Mucosa of descending colon (tissue), 3 donors: ENCODE measurements at regions not wholly inside any gene's neighbourhood (a gene's known extent, or its start where the extent isn't known, plus 50 kb on each side); places are given as distances from the start of the nearest gene placed in this dataset.
A peak's percentile ranks its signal among the peaks of the same experiment; 100 is the strongest.

Source experiments
- ATAC-seq: fragments of 200-7000 bp; cut with Tn5 transposase; one replicate; pipeline ENCODE4 v1.9.1; 2020; ENCODE audit warnings: mild to moderate bottlenecking, moderate library complexity
- DNase-seq, 3 donors: peaks; one replicate each; pipeline ENCODE4 v3.0.0-alpha.2; 2020
- H3K36me3 ChIP-seq: fragments of 200-600 bp; one replicate; pipeline ENCODE4 v1.8.0; 2021; ENCODE audit warnings: low read depth, mild to moderate bottlenecking
- H3K4me1 ChIP-seq: fragments of 200-600 bp; one replicate; pipeline ENCODE4 v1.8.0; 2021; ENCODE audit warnings: low read depth, mild to moderate bottlenecking
- H3K4me3 ChIP-seq: fragments of 200-600 bp; one replicate; pipeline ENCODE4 v1.8.0; 2021; ENCODE audit warnings: mild to moderate bottlenecking
- H3K9me3 ChIP-seq: fragments of 200-600 bp; one replicate; pipeline ENCODE4 v1.8.0; 2021; ENCODE audit warnings: mild to moderate bottlenecking
- intact Hi-C, 2 donors: fragments of 100-400 bp; cut with DNase I in 1 of 2; cut with micrococcal nuclease in 1 of 2; formaldehyde crosslinking; loops; one replicate each; pipeline versions ENCODE4 v1.11.0 to v1.11.1; 2022; cut with DNase I, micrococcal nuclease
- TF ChIP-seq, protein P1 (sequence below): fragments of 200-600 bp; IDR thresholded peaks from one replicate; pipeline ENCODE4 v1.8.0; 2022; ENCODE audit warnings: antibody characterized with exemption, mild to moderate bottlenecking
- donor health status: DM: no; HTN: no; CAD: no; lungs with moderate emphysema.
- donor health status: DM: no; HTN: no; CAD: no.
- donor health status: DM: no; HTN: yes; CAD: no.

DNA sequence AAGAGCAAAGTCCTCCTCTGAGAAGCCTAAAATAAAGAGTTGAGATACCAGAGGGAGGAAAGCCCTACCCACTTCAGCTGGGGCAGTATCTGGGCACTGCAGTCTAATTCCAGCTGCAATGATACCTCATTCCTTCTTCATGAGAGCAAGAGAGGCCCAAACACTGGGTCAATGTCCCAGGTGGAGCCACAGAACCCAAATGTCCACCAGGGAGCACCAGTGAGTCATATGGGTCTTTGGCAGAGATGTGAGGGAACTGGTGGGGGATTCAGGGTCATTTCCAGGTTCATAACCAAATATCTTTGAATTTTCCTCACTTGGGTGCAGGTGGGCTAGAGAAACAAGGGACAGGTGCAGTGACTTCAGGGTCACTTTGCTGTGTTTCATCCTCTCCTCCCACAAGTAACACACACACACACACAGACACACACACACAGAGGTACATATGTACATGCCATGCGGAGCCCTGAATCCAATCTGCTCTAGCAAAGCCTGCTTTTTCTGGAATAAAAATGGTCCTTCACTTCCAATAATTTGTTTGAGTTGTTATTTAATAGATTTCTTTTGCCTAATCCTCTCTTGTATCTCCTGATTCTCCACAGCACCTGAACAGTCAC, 585.4 kb downstream of the SOX6 start:
- H3K9me3 ChIP-seq, result no peaks in the 10 kb centered on the region
- peak; percentile 21 for ATAC-seq
- TF ChIP-seq, protein P1, sequence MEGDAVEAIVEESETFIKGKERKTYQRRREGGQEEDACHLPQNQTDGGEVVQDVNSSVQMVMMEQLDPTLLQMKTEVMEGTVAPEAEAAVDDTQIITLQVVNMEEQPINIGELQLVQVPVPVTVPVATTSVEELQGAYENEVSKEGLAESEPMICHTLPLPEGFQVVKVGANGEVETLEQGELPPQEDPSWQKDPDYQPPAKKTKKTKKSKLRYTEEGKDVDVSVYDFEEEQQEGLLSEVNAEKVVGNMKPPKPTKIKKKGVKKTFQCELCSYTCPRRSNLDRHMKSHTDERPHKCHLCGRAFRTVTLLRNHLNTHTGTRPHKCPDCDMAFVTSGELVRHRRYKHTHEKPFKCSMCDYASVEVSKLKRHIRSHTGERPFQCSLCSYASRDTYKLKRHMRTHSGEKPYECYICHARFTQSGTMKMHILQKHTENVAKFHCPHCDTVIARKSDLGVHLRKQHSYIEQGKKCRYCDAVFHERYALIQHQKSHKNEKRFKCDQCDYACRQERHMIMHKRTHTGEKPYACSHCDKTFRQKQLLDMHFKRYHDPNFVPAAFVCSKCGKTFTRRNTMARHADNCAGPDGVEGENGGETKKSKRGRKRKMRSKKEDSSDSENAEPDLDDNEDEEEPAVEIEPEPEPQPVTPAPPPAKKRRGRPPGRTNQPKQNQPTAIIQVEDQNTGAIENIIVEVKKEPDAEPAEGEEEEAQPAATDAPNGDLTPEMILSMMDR, result no peak
- H3K4me1 ChIP-seq, result peaks cover 3% of the 10 kb centered on the region
- peak in 2 of 3 donors; percentile 53 to 80 for DNase-seq
- no peak overlapping the region for H3K4me3 ChIP-seq
- H3K36me3 ChIP-seq, result no peaks in the 10 kb centered on the region
- intact Hi-C loops, result no loop called here

DNA sequence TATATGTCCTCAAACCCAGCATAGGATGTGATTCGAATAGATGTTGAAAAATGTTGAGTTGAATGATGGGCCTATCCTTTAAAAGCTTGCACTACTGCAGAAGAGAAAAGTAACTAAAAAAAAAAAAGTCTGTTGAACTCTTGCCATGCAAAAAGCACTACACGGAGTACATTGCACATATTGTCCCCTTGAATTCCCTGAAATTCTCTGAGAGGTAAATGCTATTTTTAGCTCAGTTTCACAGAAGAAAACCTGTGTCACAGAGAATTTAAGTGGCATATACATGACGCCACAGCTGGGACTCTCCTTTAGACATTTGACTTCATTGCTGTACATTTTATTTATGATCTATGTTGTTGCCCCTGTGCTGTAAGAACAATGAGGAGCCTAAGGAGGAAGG, 583.8 kb downstream of the SOX6 start:
- H3K4me3 ChIP-seq, result no peak overlapping the region
- H3K36me3 ChIP-seq, result no peaks in the 10 kb centered on the region
- TF ChIP-seq, protein P1, result no peak
- DNase-seq (no peak), ATAC-seq (no peak)
- H3K9me3 ChIP-seq, result no peaks in the 10 kb centered on the region
- intact Hi-C loops, result no loop called here
- H3K4me1 ChIP-seq, result peaks cover 3% of the 10 kb centered on the region

DNA sequence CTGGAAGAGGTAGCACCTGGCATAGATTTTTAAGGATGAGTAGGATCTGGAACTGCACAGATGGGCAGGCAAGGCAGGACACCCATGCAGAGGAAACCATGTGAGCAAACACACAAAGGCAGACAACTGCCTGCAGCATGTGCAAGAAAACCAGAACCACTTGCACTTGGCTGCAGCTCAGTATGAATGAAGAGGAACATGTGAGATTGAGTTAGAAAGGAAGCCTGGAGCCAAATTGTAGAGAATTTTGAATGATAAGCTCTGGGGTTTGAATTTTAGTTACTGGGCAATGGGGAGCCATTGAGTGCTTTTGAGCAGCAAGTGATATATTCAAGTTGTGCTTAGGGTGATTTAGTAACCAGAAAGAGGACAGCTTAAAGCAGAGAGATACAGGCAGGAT, 583.4 kb downstream of the SOX6 start:
- TF ChIP-seq, protein P1, result no peak

DNA sequence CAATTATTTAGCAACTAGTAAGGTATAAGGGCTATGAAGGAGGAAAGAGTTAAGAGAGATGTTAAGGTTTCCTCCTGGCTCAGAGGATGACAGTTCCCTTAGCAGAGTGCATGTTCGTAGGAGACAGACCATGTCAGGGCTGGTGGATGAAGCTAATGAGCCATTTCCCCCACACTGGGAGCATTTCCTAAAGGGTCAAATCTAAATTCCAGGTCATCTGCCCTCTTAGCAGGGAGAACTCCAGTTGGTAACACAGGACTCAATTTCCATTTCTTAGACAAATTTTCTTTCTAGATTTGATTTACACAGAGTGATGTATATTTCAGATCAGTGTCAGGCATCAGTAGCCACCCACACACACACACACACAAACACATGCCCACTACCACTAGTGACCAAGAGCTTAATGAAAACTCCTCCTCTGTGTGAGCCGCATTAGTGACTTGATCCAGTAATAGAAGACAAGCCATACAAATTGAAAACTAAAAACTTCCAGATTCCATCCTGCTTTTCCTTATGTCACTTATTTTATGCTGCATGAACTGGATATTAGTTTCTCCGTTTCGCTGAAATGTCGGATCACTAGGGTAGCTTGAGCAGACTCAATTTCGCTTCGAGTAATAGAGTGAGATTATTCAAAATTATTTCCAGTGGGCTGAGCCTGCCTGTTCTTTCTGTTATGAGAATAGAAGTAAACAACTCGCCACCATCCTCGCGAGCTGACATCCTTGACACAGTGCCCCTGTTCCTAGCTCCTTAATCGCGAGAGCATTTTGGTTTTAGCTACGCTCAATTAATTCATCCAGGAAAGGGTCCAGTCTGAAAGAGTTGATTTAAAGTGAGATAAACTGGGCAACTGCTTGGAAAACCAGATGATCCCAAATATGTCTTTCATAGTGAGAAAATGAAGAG, 582.6 kb downstream of the SOX6 start:
- TF ChIP-seq, protein P1, result no peak
- intact Hi-C loops, result no loop called here
- Histone ChIP-seq H3K9me3 (no peaks in the 10 kb centered on the region), H3K4me1 (peaks cover under 1% of the 10 kb centered on the region), H3K36me3 (no peaks in the 10 kb centered on the region), H3K4me3 (no peak overlapping the region)
- ATAC-seq, result no peak
- DNase-seq, result no peak

More for the DNA sequence above, 583.4 kb downstream of the SOX6 start:
- Histone ChIP-seq H3K4me3 (no peak overlapping the region), H3K36me3 (no peaks in the 10 kb centered on the region), H3K9me3 (no peaks in the 10 kb centered on the region), H3K4me1 (peaks cover 3% of the 10 kb centered on the region)
- no peak for ATAC-seq
- intact Hi-C loops, result no loop called here
- no peak for DNase-seq

DNA sequence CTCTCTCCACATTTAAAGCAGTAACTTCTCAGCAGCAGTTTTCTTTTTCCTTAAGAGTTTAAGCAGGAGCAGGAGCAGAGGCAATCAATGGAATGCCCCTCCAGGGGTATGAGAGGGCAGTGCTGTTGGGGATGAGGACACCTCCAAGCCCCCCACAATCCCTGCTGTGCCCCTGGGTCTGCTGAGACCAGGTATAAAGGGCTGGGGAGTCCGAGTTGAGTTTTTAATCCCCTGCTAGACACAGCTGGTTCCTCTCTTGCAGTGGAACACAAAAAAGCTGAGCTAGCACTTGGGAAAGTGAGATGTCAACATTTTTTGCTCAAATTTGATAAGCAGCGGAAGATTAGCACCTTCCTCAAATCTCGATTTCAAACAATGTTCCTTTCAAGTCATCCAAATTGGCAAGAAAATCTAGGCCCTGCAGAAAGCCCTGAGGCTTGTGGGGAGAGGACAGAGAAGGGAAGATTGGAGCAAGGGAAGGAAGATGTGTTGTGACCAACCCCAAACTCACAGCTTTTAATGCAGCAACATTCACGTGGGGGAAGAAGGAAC, 581.9 kb downstream of the SOX6 start:
- no peak for ATAC-seq
- DNase-seq, result no peak
- TF ChIP-seq, protein P1, result no peak
- Histone ChIP-seq H3K4me3 (no peak overlapping the region), H3K4me1 (no peaks in the 10 kb centered on the region), H3K9me3 (no peaks in the 10 kb centered on the region), H3K36me3 (no peaks in the 10 kb centered on the region)
- intact Hi-C loops, result no loop called here
